ENCODE measurements at regions not wholly inside any gene's neighbourhood (a gene's known extent, or its start where the extent isn't known, plus 50 kb on each side); places are given as distances from the start of the nearest gene placed in this dataset.

DNA sequence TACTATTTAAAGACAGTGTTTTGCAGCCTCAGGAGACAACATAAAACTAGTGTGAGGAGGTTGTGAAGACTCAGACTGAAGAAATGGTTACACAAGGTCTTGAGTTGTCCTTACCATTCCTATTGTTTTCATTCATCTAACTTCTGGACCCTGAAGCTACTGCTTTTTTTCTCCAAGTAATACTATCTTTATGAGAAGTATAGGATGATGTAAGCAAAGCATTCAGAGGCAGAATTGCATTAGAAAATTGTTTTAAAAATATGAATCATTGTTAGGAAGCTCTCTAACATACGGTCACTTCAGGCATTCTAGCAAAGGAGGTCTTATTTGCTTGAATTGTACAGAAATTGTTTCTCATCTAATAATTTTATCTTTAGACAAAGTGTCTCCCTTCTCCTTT lies 357.8 kb downstream of the TLL1 start:
- H2AFZ ChIP-seq (ENCODE audit: low read length), result no peak overlapping the region
- no peaks in the 10 kb centered on the region for H4K20me1 ChIP-seq (ENCODE audit: insufficient read depth, low read depth, low read length)
- H3K27ac ChIP-seq (ENCODE audit: low read length), result no peak overlapping the region
- peaks cover 57% of the 10 kb centered on the region for H3K9me3 ChIP-seq (ENCODE audit: low read length)
- no peak overlapping the region for H3K9ac ChIP-seq (ENCODE audit: low read length)
- 0 out of 2 replicates have a peak, but pooled peaks cover 4% of the 10 kb centered on the region for H3K9me2 ChIP-seq (replicated peaks; ENCODE audit: insufficient read depth, low read length)
- no peaks in the 10 kb centered on the region for H3K27me3 ChIP-seq (ENCODE audit: low read length)
- no peak for DNase-seq
- H3K79me2 ChIP-seq (ENCODE audit: low read length), result no peaks in the 10 kb centered on the region
- H3K4me2 ChIP-seq (ENCODE audit: low read depth, low read length, poor library complexity, severe bottlenecking), result no peak overlapping the region
- H3K36me3 ChIP-seq (ENCODE audit: insufficient read depth, low read length), result no peaks in the 10 kb centered on the region
- H3K4me3 ChIP-seq (ENCODE audit: low read length), result no peak overlapping the region
- H3K4me1 ChIP-seq (ENCODE audit: low read length), result no peaks in the 10 kb centered on the region

DNA sequence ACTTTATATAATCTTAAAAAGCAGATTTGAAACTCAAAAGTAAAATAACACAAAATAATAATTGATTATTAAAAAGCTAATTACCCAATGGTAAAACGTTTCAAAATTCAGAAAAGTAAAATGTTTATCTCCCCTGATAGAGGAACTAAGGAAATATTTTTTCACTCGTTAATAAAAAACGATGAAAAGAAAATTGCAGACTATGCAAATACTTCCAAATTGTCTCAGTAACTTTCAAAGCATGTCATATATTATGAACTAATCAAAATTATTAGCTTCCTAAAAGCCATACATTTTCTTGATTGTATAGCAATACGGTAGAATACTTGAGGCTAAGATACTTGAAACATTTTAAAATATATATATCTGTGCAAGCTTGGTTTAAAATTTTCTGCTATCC lies 366.3 kb downstream of the TLL1 start:
- no peak overlapping the region for H3K9ac ChIP-seq (ENCODE audit: low read length)

GRCh38 chr4:166252487-166253402 lies 379.7 kb downstream of the TLL1 start:
- H2AFZ ChIP-seq (ENCODE audit: low read length), result no peak overlapping the region
- DNase-seq, result peak; percentile 71
- H3K9me2 ChIP-seq (replicated peaks; ENCODE audit: insufficient read depth, low read length), result no peaks in the 10 kb centered on the region
- no peak overlapping the region for H3K4me2 ChIP-seq (ENCODE audit: low read depth, low read length, poor library complexity, severe bottlenecking)
- H3K79me2 ChIP-seq (ENCODE audit: low read length), result no peaks in the 10 kb centered on the region
- no peaks in the 10 kb centered on the region for H3K36me3 ChIP-seq (ENCODE audit: insufficient read depth, low read length)
- H3K27ac ChIP-seq (ENCODE audit: low read length), result no peak overlapping the region
- no peak overlapping the region for H3K9ac ChIP-seq (ENCODE audit: low read length)
- H4K20me1 ChIP-seq (ENCODE audit: insufficient read depth, low read depth, low read length), result no peaks in the 10 kb centered on the region
- H3K9me3 ChIP-seq (ENCODE audit: low read length), result peaks cover 20% of the 10 kb centered on the region
- H3K4me3 ChIP-seq (ENCODE audit: low read length), result no peak overlapping the region
- no peaks in the 10 kb centered on the region for H3K4me1 ChIP-seq (ENCODE audit: low read length)
- no peaks in the 10 kb centered on the region for H3K27me3 ChIP-seq (ENCODE audit: low read length)

More for the DNA sequence above, 366.3 kb downstream of the TLL1 start:
- no peaks in the 10 kb centered on the region for H3K4me1 ChIP-seq (ENCODE audit: low read length)
- H3K4me2 ChIP-seq (ENCODE audit: low read depth, low read length, poor library complexity, severe bottlenecking), result no peak overlapping the region
- no peaks in the 10 kb centered on the region for H3K79me2 ChIP-seq (ENCODE audit: low read length)
- H3K9me2 ChIP-seq (replicated peaks; ENCODE audit: insufficient read depth, low read length), result no peaks in the 10 kb centered on the region
- peaks cover 23% of the 10 kb centered on the region for H3K9me3 ChIP-seq (ENCODE audit: low read length)
- no peak overlapping the region for H3K4me3 ChIP-seq (ENCODE audit: low read length)
- no peaks in the 10 kb centered on the region for H4K20me1 ChIP-seq (ENCODE audit: insufficient read depth, low read depth, low read length)
- DNase-seq, result no peak
- H3K27ac ChIP-seq (ENCODE audit: low read length), result no peak overlapping the region
- H3K27me3 ChIP-seq (ENCODE audit: low read length), result no peaks in the 10 kb centered on the region
- H3K36me3 ChIP-seq (ENCODE audit: insufficient read depth, low read length), result no peaks in the 10 kb centered on the region
- no peak overlapping the region for H2AFZ ChIP-seq (ENCODE audit: low read length)

GRCh38 chr4:166257276-166257675 lies 384.2 kb downstream of the TLL1 start:
- DNase-seq, result no peak
- Histone ChIP-seq H3K27ac (ENCODE audit: low read length) (no peak overlapping the region), H3K36me3 (ENCODE audit: insufficient read depth, low read length) (no peaks in the 10 kb centered on the region), H3K9me3 (ENCODE audit: low read length) (peaks cover 29% of the 10 kb centered on the region), H3K4me2 (ENCODE audit: low read depth, low read length, poor library complexity, severe bottlenecking) (no peak overlapping the region), H3K27me3 (ENCODE audit: low read length) (no peaks in the 10 kb centered on the region), H3K9ac (ENCODE audit: low read length) (no peak overlapping the region), H2AFZ (ENCODE audit: low read length) (no peak overlapping the region), H3K79me2 (ENCODE audit: low read length) (no peaks in the 10 kb centered on the region), H3K4me3 (ENCODE audit: low read length) (no peak overlapping the region), H3K4me1 (ENCODE audit: low read length) (no peaks in the 10 kb centered on the region), H3K9me2 (replicated peaks; ENCODE audit: insufficient read depth, low read length) (no peaks in the 10 kb centered on the region; the same call in 1 of the 2 replicates), H4K20me1 (ENCODE audit: insufficient read depth, low read depth, low read length) (no peaks in the 10 kb centered on the region)

GRCh38 chr4:166257891-166258290 lies 384.9 kb downstream of the TLL1 start:
- H3K79me2 ChIP-seq (ENCODE audit: low read length), result no peaks in the 10 kb centered on the region
- H2AFZ ChIP-seq (ENCODE audit: low read length), result no peak overlapping the region
- no peaks in the 10 kb centered on the region for H3K27me3 ChIP-seq (ENCODE audit: low read length)
- no peak for DNase-seq
- no peaks in the 10 kb centered on the region for H4K20me1 ChIP-seq (ENCODE audit: insufficient read depth, low read depth, low read length)
- H3K9me2 ChIP-seq (replicated peaks; ENCODE audit: insufficient read depth, low read length), result no peaks in the 10 kb centered on the region; the same call in 1 of the 2 replicates
- H3K4me1 ChIP-seq (ENCODE audit: low read length), result no peaks in the 10 kb centered on the region
- H3K4me2 ChIP-seq (ENCODE audit: low read depth, low read length, poor library complexity, severe bottlenecking), result no peak overlapping the region
- H3K9me3 ChIP-seq (ENCODE audit: low read length), result peaks cover 33% of the 10 kb centered on the region
- H3K4me3 ChIP-seq (ENCODE audit: low read length), result no peak overlapping the region
- H3K27ac ChIP-seq (ENCODE audit: low read length), result no peak overlapping the region
- H3K36me3 ChIP-seq (ENCODE audit: insufficient read depth, low read length), result no peaks in the 10 kb centered on the region
- no peak overlapping the region for H3K9ac ChIP-seq (ENCODE audit: low read length)

DNA sequence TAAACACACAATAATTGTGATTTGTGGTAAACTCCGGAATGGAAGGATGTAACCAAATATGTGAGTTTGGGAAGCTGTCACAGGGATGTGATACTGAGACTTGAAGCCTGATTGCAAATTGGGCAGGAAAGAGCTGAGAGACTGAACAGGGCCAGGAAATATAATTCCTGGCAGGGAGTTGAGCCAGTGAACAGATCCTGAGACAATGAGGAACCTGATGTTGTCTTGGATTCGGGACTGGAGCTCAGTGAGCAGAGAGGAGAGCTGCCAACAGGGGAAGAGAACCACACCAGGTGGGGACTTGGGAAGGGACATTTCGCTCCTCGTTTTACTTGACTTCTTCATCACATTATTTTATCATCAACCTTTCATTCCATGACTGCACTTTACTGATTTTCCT lies 386.0 kb downstream of the TLL1 start:
- Histone ChIP-seq H3K4me1 (ENCODE audit: low read length) (no peaks in the 10 kb centered on the region), H3K9me2 (replicated peaks; ENCODE audit: insufficient read depth, low read length) (no peaks in the 10 kb centered on the region; the same call in 1 of the 2 replicates), H3K36me3 (ENCODE audit: insufficient read depth, low read length) (no peaks in the 10 kb centered on the region), H3K4me2 (ENCODE audit: low read depth, low read length, poor library complexity, severe bottlenecking) (no peak overlapping the region), H3K9ac (ENCODE audit: low read length) (no peak overlapping the region), H3K27ac (ENCODE audit: low read length) (no peak overlapping the region), H3K9me3 (ENCODE audit: low read length) (peaks cover 36% of the 10 kb centered on the region), H2AFZ (ENCODE audit: low read length) (no peak overlapping the region), H4K20me1 (ENCODE audit: insufficient read depth, low read depth, low read length) (no peaks in the 10 kb centered on the region), H3K79me2 (ENCODE audit: low read length) (no peaks in the 10 kb centered on the region), H3K27me3 (ENCODE audit: low read length) (no peaks in the 10 kb centered on the region), H3K4me3 (ENCODE audit: low read length) (no peak overlapping the region)
- no peak for DNase-seq

DNA sequence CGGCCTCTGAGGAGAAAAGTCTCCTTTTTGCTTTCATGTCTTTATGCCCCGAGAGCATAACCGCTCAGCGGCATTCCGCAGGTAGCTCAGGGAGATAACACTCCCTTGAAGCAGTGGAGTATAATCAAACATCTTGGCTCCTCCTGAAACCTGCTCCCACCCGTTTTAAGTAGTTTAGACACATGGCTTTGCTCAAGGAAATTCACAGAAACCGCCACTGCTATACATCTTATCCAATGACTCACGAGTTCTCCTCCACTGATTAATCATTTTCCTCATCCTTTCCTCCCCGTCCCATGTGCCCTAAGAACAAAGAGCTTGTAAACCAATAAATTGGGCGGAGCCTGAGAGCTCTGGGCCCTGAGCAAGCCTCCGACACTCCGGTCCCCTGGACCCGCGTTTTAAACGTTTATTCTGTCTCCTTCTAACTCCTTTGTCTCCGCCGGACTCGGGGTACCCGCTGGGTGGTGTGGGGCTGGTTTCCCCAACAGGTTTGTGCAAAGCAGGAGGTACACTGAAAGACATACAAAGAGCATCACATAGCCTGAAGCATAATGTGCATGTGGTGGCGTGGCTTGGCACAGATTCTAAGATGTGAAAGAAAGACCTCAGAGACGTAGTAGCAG lies 401.2 kb downstream of the TLL1 start:
- peaks cover 13% of the 10 kb centered on the region for H3K9me3 ChIP-seq (ENCODE audit: low read length)
- no peak overlapping the region for H3K4me2 ChIP-seq (ENCODE audit: low read depth, low read length, poor library complexity, severe bottlenecking)
- H3K36me3 ChIP-seq (ENCODE audit: insufficient read depth, low read length), result no peaks in the 10 kb centered on the region
- no peak for DNase-seq
- no peaks in the 10 kb centered on the region for H3K27me3 ChIP-seq (ENCODE audit: low read length)
- H2AFZ ChIP-seq (ENCODE audit: low read length), result no peak overlapping the region
- no peak overlapping the region for H3K4me3 ChIP-seq (ENCODE audit: low read length)
- H3K27ac ChIP-seq (ENCODE audit: low read length), result no peak overlapping the region
- no peaks in the 10 kb centered on the region for H4K20me1 ChIP-seq (ENCODE audit: insufficient read depth, low read depth, low read length)
- H3K4me1 ChIP-seq (ENCODE audit: low read length), result no peaks in the 10 kb centered on the region
- no peaks in the 10 kb centered on the region for H3K79me2 ChIP-seq (ENCODE audit: low read length)
- no peak overlapping the region for H3K9ac ChIP-seq (ENCODE audit: low read length)
- no peaks in the 10 kb centered on the region for H3K9me2 ChIP-seq (replicated peaks; ENCODE audit: insufficient read depth, low read length)

GRCh38 chr4:166274775-166275174 lies 401.7 kb downstream of the TLL1 start:
- Histone ChIP-seq H3K9ac (ENCODE audit: low read length) (no peak overlapping the region), H2AFZ (ENCODE audit: low read length) (no peak overlapping the region), H3K79me2 (ENCODE audit: low read length) (no peaks in the 10 kb centered on the region)

More at GRCh38 chr4:166274775-166275174, 401.7 kb downstream of the TLL1 start:
- Histone ChIP-seq H3K4me1 (ENCODE audit: low read length) (no peaks in the 10 kb centered on the region), H3K4me2 (ENCODE audit: low read depth, low read length, poor library complexity, severe bottlenecking) (no peak overlapping the region), H3K27me3 (ENCODE audit: low read length) (no peaks in the 10 kb centered on the region), H3K4me3 (ENCODE audit: low read length) (no peak overlapping the region), H4K20me1 (ENCODE audit: insufficient read depth, low read depth, low read length) (no peaks in the 10 kb centered on the region), H3K36me3 (ENCODE audit: insufficient read depth, low read length) (no peaks in the 10 kb centered on the region), H3K9me3 (ENCODE audit: low read length) (peaks cover 13% of the 10 kb centered on the region), H3K27ac (ENCODE audit: low read length) (no peak overlapping the region), H3K9me2 (replicated peaks; ENCODE audit: insufficient read depth, low read length) (no peaks in the 10 kb centered on the region)
- DNase-seq, result no peak
